Urinary bladder (tissue), 3 donors: ENCODE measurements at regions not wholly inside any gene's neighbourhood (a gene's known extent, or its start where the extent isn't known, plus 50 kb on each side); places are given as distances from the start of the nearest gene placed in this dataset.
"Not testable (repeated sequence)": the region's sequence is repeated elsewhere in the genome, so short reads cannot be mapped to it uniquely, and the experiment has no call there.

Source experiments
- DNase-seq: peaks from one replicate; pipeline ENCODE4 v3.0.0-alpha.2; 2015; ENCODE audit errors: extremely low spot score
- H3K27ac ChIP-seq: one replicate; pipeline ENCODE4 v1.5.1; 2013; ENCODE audit warnings: low read depth, mild to moderate bottlenecking, moderate library complexity
- H3K36me3 ChIP-seq: one replicate; pipeline ENCODE4 v1.6.1; 2013; ENCODE audit warnings: mild to moderate bottlenecking, moderate library complexity; ENCODE audit not compliant: insufficient read depth
- H3K4me1 ChIP-seq: one replicate; pipeline ENCODE4 v1.6.1; 2013; ENCODE audit warnings: mild to moderate bottlenecking, moderate library complexity; ENCODE audit not compliant: insufficient read depth
- H3K4me3 ChIP-seq: one replicate; pipeline ENCODE4 v1.5.1; 2013; ENCODE audit warnings: low read depth, low read length
- WGBS: extraction: QIAGEN DNeasy Blood & Tissue Kit; methylation state at CpG from one replicate; pipeline ENCODE4 v1.1.7; 2013; 5-methylcytosine and 5-hydroxymethylcytosine counted together
- donor health status: healthy with polysubstance abuse.
- donor health status: healthy.

- DNase-seq, H3K27ac ChIP-seq, H3K4me1 ChIP-seq, H3K36me3 ChIP-seq, H3K4me3 ChIP-seq: not testable (repeated sequence)
- 89% methylated on average over 4 of the region's 4 CpGs for WGBS
Observed at GRCh38 chr3:130151555-130151954, 69.9 kb downstream of the ALG1L2 start.

- not testable (repeated sequence) for H3K4me1 ChIP-seq, H3K27ac ChIP-seq, H3K36me3 ChIP-seq, DNase-seq, H3K4me3 ChIP-seq
- 86% methylated on average over 8 of the region's 8 CpGs for WGBS
Observed at GRCh38 chr3:130153247-130153646, 71.6 kb downstream of the ALG1L2 start.

- not testable (repeated sequence) for H3K4me3 ChIP-seq, H3K27ac ChIP-seq, DNase-seq, H3K36me3 ChIP-seq, H3K4me1 ChIP-seq
- WGBS = 56% methylated on average over 4 of the region's 4 CpGs
Observed at GRCh38 chr3:130155464-130155863, 73.8 kb downstream of the ALG1L2 start.

- not testable (repeated sequence) for DNase-seq, H3K4me1 ChIP-seq, H3K27ac ChIP-seq, H3K36me3 ChIP-seq, H3K4me3 ChIP-seq
- WGBS = 76% methylated on average over 3 of the region's 4 CpGs
Observed at GRCh38 chr3:130166856-130167255, 85.2 kb downstream of the ALG1L2 start.

GRCh38 chr3:130175195-130175594 is 93.6 kb downstream of the ALG1L2 start:
- H3K4me3 ChIP-seq, H3K36me3 ChIP-seq, H3K4me1 ChIP-seq, H3K27ac ChIP-seq, DNase-seq: not testable (repeated sequence)
- 92% methylated on average over 4 of the region's 4 CpGs for WGBS

GRCh38 chr3:130176476-130177256 is 95.0 kb downstream of the ALG1L2 start:
- not testable (repeated sequence) for H3K27ac ChIP-seq, H3K4me1 ChIP-seq, H3K36me3 ChIP-seq, DNase-seq, H3K4me3 ChIP-seq
- 48% methylated on average over 13 of the region's 13 CpGs for WGBS

GRCh38 chr3:130178835-130179234 is 97.2 kb downstream of the ALG1L2 start:
- DNase-seq, H3K36me3 ChIP-seq, H3K4me1 ChIP-seq, H3K4me3 ChIP-seq, H3K27ac ChIP-seq: not testable (repeated sequence)
- WGBS = 62% methylated on average over 3 of the region's 3 CpGs

GRCh38 chr3:130179353-130179970 is 97.8 kb downstream of the ALG1L2 start:
- H3K4me1 ChIP-seq, H3K36me3 ChIP-seq, H3K27ac ChIP-seq: not testable (repeated sequence)
- H3K4me3 ChIP-seq = peak overlapping the region; percentile 11
- DNase-seq = peak; percentile 2
- 20% methylated on average over 11 of the region's 11 CpGs for WGBS

GRCh38 chr3:130182475-130182874 is 100.8 kb downstream of the ALG1L2 start:
- not testable (repeated sequence) for H3K36me3 ChIP-seq, H3K27ac ChIP-seq, DNase-seq, H3K4me1 ChIP-seq, H3K4me3 ChIP-seq
- 74% methylated on average over 6 of the region's 6 CpGs for WGBS

GRCh38 chr3:130183689-130184088 is 102.1 kb downstream of the ALG1L2 start:
- WGBS = 44% methylated on average over 5 of the region's 5 CpGs
- not testable (repeated sequence) for H3K4me1 ChIP-seq, H3K27ac ChIP-seq, H3K36me3 ChIP-seq, H3K4me3 ChIP-seq, DNase-seq

GRCh38 chr3:130184152-130185024 is 102.8 kb downstream of the ALG1L2 start:
- not testable (repeated sequence) for H3K27ac ChIP-seq, H3K4me1 ChIP-seq, DNase-seq, H3K36me3 ChIP-seq, H3K4me3 ChIP-seq
- 58% methylated on average over 5 of the region's 5 CpGs for WGBS

- H3K36me3 ChIP-seq = not testable (repeated sequence)
Observed at GRCh38 chr3:130201272-130201671, 119.6 kb downstream of the ALG1L2 start.

GRCh38 chr3:130203633-130204032 is 122.0 kb downstream of the ALG1L2 start:
- H3K4me1 ChIP-seq, H3K27ac ChIP-seq, H3K4me3 ChIP-seq, DNase-seq, H3K36me3 ChIP-seq: not testable (repeated sequence)
- WGBS = 92% methylated on average over 3 of the region's 3 CpGs

More at GRCh38 chr3:130201272-130201671, 119.6 kb downstream of the ALG1L2 start:
- H3K27ac ChIP-seq, H3K4me1 ChIP-seq, DNase-seq, H3K4me3 ChIP-seq: not testable (repeated sequence)
- WGBS = 64% methylated on average over 1 of the region's 1 CpG
